ENCODE measurements at regions not wholly inside any gene's neighbourhood (a gene's known extent, or its start where the extent isn't known, plus 50 kb on each side); places are given as distances from the start of the nearest gene placed in this dataset.

DNA sequence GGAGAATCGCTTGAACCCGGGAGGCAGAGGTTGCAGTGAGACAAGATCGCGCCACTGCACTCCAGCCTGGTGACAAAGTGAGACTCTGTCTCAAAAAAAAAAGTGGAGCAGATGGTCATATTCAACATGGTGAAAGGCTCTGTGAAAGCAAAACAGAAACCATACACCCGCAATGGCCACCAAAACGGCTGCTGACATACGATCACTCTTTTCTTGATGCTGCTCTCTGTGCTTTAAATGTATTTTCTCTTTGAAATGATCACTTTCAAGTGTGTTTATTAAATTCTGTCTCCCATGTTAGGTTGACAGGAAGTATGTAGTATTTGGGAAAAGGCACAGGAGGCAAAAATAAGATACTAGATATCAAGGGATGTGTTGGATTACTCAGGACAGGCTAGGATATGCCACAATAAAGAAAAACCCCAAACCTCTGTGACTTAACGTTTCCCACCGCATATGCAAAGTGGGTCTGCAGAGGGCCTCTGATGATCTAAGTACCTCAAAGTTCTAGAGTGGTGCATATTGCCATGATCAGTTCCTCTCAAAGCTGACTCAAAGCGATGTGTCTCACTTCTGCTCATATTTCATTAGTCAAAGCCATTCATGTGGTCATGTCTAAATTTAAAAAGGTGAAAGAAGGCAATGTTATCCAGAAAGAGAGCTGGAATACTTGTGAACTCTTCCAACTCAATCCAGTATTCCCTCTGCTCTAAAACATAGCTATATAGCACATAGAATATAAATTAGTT is 155.1 kb upstream of the SOX4 start:
- no peak for TF ChIP-seq EZH2 (IDR thresholded peaks at IDR 0.05; ENCODE audit: borderline replicate concordance, low read depth, low read length, severe bottlenecking)
- TF ChIP-seq CTCF (IDR thresholded peaks at IDR 0.05; ENCODE audit: borderline replicate concordance, extremely low read depth, low read length, poor library complexity, severe bottlenecking): peak; percentile 5

Data from DND-41 (cell line).